NCI-H2029 treated with DMSO at 0.1 percent for 48 hours (cell line): ENCODE measurements at regions not wholly inside any gene's neighbourhood (a gene's known extent, or its start where the extent isn't known, plus 50 kb on each side); places are given as distances from the start of the nearest gene placed in this dataset.

Source experiments
- DNase-seq: peaks from one replicate; lab custom pipeline; 2025; lab: John Stamatoyannopoulos, UW

DNA sequence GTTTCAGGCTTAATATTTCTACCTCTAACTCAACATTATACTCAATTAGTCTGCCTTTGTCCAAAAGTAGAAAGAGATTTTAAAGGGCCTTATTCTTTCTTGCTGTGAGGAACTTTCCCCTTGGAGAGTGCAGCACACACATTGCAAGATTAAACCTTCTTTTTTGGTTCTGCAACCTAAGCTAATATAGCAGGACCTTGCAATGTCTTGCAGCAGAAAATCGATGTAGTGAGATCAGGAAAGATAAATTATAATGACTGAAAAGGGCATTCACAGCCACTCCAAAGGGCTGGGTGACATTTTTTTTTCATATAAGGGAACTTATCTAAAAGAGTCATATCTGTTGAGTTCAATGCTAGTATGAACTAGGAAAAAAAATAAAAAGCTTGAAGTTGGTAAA is 422.7 kb upstream of the ADAMTS16 start:
- DNase-seq: no peak

DNA sequence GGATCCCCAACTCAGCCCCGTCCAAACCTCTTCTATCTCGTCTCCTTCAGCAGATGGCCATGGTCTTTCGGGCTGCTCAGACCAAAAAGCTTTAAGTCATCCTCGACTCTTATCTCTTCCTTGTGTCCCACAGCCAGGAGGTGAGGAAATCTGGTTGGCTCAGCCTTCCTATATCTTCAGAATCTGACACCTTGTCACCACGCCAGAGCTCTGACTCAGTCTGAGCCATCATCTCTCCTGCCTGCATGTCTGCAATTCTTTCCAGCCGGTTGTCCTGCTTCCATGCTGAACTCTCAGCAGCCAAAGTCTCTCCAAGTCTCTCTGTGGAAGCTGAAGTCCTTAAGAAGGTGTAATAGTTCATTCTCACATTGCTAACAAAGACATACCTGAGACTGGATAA is 419.3 kb upstream of the ADAMTS16 start:
- DNase-seq: no peak

- no peak for DNase-seq
Observed at GRCh38 chr5:4722886-4723285, 417.2 kb upstream of the ADAMTS16 start.

- DNase-seq: no peak
Observed at GRCh38 chr5:4725594-4725993, 414.5 kb upstream of the ADAMTS16 start.

GRCh38 chr5:4730279-4730678 is 409.9 kb upstream of the ADAMTS16 start:
- DNase-seq: no peak

DNA sequence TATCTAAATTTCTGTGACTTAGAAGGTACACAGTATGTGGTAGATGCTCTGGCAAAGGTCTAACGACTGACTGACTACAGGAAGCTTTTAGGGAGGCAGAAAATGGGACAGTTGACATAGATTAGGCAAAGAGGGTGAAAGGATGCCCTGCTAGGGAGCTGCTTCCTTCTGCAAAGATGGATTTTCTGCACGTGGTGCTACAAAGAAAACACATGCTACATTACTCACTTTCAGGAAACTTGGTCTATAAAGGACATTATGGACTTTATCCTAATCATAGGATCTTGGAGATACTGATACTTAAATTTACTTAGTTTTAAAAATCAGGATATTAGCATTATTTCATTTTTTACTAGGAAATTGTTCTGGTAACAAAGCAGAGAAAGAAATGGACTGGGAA is 405.8 kb upstream of the ADAMTS16 start:
- no peak for DNase-seq

DNA sequence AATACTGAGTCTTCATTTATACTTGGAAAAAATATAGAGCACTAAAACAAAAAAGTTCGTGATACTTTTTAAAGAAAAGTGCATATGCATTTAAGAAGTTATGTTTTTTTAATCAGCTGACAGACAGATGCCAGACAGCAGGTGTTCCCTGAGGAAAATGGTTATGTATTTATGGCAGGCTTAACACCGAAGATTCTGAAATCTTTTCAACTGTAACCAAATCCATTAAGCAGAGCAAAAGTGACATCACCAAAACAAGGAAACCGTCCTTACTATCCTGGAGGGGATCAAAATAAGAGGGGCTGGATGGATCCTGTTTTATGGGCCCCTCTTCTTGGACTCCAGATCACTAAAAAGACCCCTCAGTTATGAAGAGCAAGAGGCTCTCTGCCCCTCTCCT is 404.9 kb upstream of the ADAMTS16 start:
- no peak for DNase-seq

- DNase-seq: peak; percentile 7
Observed at GRCh38 chr5:4737868-4738267, 402.3 kb upstream of the ADAMTS16 start.

GRCh38 chr5:4738298-4738697 is 401.8 kb upstream of the ADAMTS16 start:
- no peak for DNase-seq

GRCh38 chr5:4740156-4740555 is 400.0 kb upstream of the ADAMTS16 start:
- no peak for DNase-seq

DNA sequence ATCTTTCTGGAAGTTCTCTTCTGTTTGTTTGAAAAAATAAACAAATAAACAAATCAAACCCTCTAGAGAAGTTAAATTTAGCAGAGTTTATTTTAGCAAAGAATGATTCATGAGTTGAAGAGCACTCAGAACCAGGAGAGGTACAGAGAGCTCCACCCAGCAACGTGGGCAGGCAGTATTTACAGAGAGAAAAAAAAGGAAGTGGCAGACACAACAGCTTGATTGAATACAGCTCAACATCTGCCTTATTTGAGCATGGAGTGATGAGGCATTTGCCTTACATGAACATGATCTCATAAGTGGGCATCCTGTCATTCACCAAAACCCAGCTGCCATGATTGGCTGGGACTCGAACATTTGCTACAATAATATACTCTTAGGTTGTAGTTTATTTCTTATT is 381.6 kb upstream of the ADAMTS16 start:
- peak; percentile 11 for DNase-seq

- no peak for DNase-seq
Observed at GRCh38 chr5:4758996-4759395, 381.1 kb upstream of the ADAMTS16 start.

- DNase-seq: no peak
Observed at GRCh38 chr5:4762316-4762715, 377.8 kb upstream of the ADAMTS16 start.

DNA sequence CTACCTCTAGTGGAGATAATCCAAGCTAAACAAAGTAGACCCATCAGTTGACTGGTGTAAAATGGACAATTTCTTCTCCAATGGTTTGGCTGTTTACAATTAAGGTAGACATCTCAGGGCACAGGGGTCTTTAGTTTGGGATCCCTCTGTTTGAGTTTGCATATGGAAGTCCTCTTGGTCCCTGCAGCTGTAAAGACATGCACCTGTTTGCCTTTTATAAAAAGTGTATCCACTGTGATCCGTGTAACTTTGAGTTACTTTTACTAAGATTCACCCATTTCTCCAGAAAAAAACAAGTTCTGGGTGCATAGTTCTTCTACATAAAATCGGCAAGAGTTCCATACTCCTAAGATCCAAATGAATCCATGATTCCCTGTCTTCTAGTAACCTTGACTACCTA is 374.7 kb upstream of the ADAMTS16 start:
- no peak for DNase-seq

- DNase-seq: no peak
Observed at GRCh38 chr5:4766101-4766500, 374.0 kb upstream of the ADAMTS16 start.

DNA sequence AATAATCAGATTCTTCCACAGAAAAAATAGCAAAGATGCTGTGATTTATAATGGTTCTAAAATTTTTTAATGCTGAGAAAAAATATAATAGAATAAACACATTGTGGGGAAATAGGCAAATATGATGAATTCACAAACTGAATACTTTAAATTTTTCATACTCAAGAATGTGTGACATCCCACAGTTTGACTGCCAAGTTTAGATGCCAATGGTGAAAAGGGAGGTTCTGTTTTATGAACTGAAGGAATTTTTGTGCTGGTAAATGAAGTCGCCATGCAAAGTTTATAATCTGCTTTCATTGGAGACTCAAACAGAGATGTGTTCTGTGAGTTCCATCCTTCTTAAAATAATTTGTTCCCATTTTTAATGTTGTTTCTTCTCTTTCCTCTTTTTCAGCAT is 367.5 kb upstream of the ADAMTS16 start:
- DNase-seq: no peak

DNA sequence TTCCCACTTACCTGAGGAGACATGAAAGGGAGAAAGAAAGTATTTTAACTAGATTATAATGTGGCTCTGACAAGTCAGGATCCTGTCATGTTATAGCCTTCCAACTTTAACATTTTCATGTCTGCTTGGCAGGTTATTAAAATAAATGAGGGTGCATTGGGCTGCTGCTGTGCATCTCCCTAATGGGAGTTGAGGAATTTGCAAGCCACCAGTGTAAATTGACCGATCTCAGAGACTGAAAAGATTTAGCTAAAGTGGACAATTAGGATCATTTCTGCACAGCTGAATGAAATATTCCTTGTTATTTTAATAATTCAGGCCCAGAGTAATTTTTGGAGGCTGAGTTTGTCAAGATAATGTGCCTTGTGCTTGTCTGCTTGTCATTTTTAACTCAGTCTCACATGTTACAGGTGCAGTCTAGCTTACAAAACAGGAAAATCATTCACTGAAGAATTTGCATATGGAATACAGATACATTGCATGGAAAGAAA is 366.3 kb upstream of the ADAMTS16 start:
- no peak for DNase-seq

GRCh38 chr5:4777435-4777834 is 362.7 kb upstream of the ADAMTS16 start:
- no peak for DNase-seq

- DNase-seq: no peak
Observed at GRCh38 chr5:4780633-4781032, 359.5 kb upstream of the ADAMTS16 start.

- no peak for DNase-seq
Observed at GRCh38 chr5:4781299-4781698, 358.8 kb upstream of the ADAMTS16 start.

- no peak for DNase-seq
Observed at GRCh38 chr5:4785971-4786370, 354.2 kb upstream of the ADAMTS16 start.

DNA sequence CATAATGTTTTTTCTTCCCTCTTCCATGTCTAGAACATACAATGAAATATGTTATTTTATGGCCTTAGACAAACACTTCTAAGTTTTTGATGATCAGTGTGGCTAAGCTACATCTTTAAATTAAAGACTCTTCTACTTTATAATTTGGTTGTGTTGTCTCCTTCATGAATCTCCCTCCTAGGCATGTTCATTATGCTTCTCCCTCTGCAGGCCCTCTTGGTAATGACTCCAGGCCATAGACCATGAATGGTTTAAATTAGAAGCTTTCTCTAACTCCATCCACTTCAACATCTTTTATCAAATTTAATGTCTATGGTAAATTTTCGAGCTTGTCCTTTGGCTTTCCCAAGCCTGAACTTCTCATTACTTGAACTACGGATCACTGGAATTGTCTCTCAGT is 342.7 kb upstream of the ADAMTS16 start:
- DNase-seq: no peak

DNA sequence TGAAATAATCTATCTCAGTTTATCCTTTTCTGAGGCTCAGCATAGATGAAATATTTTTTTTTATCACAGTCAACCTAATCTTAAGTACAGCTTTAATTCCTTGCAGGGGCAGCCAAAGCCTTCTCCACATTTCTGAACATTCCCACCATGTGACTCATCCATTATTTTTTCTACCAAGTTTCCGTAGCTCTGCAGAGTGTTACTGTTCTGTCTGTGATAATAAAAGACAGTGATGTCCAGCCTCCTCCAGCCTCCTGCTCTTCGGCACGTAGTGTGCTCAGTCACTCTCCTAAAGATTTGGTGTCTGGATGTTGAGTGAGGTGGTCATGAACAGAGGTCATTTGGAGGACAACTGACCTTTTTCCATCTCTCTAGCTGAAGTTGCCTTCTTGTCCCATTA is 338.1 kb upstream of the ADAMTS16 start:
- DNase-seq: no peak

GRCh38 chr5:4804691-4805360 is 335.3 kb upstream of the ADAMTS16 start:
- no peak for DNase-seq
